ENCODE measurements at regions not wholly inside any gene's neighbourhood (a gene's known extent, or its start where the extent isn't known, plus 50 kb on each side); places are given as distances from the start of the nearest gene placed in this dataset.
A peak's percentile ranks its signal among the peaks of the same experiment; 100 is the strongest.

GRCh38 chr7:42858570-42858969 is 53.3 kb downstream of the C7orf25 start:
- TF ChIP-seq SP1 (IDR thresholded peaks at IDR 0.05), result no peak
- no peak for TF ChIP-seq FOXM1 (IDR thresholded peaks at IDR 0.05; ENCODE audit: borderline replicate concordance)
- no peak for TF ChIP-seq L3MBTL2 (conservative IDR thresholded peaks at IDR 0.05)
- no peak for TF ChIP-seq HDGF (IDR thresholded peaks at IDR 0.05; ENCODE audit: borderline replicate concordance)
- TF ChIP-seq CTBP1 (IDR thresholded peaks at IDR 0.05; ENCODE audit: borderline replicate concordance), result no peak
- TF ChIP-seq ARNT (IDR thresholded peaks at IDR 0.05), result no peak
- no peak for TF ChIP-seq ELF4 (IDR thresholded peaks at IDR 0.05)
- TF ChIP-seq TARDBP (IDR thresholded peaks at IDR 0.05), result no peak
- TF ChIP-seq FOXK2 (IDR thresholded peaks at IDR 0.05), result no peak
- TF ChIP-seq SUZ12 (IDR thresholded peaks at IDR 0.05), result no peak
- TF ChIP-seq, protein P1, sequence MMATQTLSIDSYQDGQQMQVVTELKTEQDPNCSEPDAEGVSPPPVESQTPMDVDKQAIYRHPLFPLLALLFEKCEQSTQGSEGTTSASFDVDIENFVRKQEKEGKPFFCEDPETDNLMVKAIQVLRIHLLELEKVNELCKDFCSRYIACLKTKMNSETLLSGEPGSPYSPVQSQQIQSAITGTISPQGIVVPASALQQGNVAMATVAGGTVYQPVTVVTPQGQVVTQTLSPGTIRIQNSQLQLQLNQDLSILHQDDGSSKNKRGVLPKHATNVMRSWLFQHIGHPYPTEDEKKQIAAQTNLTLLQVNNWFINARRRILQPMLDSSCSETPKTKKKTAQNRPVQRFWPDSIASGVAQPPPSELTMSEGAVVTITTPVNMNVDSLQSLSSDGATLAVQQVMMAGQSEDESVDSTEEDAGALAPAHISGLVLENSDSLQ (IDR thresholded peaks at IDR 0.05), result no peak
- ChIA-PET CTCF (interaction anchor here (0.8 kb wide), 1 partner anchor 18 kb away, joined by 3 read pairs; no protein-coding TSS in a partner anchor), POLR2A (no interaction called here)
- DNase-seq (ENCODE audit: extremely low spot score), result no peak

DNA sequence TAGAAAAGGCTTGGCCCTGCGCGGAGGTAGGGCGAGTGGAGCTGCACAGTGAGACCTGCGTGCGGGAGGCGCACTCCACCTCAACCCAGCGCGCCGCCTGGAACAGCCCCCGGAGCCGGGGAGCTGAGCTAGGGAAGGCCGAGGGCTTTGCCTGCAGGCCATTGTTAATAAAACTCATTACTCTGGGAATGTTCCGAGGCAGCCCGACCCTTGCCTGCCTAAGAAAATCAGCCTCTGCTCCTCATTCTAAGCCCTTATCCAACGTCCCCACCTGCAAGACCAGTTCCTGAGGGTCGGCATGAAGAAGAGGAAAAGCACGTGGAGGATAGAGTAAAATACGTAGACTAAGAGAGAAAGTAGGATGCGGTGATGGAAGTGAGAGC is 55.3 kb downstream of the C7orf25 start:
- ChIA-PET CTCF (no interaction called here), POLR2A (interaction anchor here (1.6 kb wide), 1 partner anchor 9 kb away, joined by 4 read pairs; no protein-coding TSS in a partner anchor)
- peak; percentile 20 for DNase-seq (ENCODE audit: extremely low spot score)
- TF ChIP-seq L3MBTL2 (conservative IDR thresholded peaks at IDR 0.05), result peak; percentile 52; the same call in 1 of the 2 replicates
- TF ChIP-seq LEF1 (IDR thresholded peaks at IDR 0.05; ENCODE audit: borderline replicate concordance), result no peak
- TF ChIP-seq SUZ12 (IDR thresholded peaks at IDR 0.05), result no peak
- TF ChIP-seq FOXA1 (IDR thresholded peaks at IDR 0.05), result no peak

DNA sequence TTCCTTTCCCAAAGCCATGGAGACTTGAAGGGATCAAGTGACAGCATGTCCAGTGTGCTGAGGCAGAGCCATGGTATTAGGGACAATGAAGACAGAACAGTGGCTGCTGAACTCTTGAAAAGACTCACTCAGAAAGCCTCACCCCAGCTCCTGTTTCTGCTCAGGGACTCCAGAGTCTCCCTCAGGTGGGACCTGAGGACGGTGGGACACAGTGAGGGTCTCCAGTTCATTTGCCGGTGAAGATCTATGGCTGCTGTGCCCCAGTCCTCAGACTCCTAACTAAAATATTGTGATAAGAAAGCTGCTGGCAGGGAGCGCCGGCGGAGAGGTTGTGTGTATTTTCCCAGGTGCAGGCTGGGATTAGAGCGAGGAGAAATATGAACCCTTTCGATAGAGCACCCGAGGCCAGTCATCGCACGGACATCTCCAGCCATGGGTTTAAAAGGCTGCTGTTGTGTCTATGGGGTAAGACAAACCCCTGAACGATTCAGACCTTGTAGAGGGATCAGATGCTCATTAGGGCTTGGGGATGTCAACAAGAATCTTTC is 57.2 kb downstream of the C7orf25 start:
- DNase-seq (ENCODE audit: extremely low spot score), result peak; percentile 41
- POLR2A ChIA-PET, result interaction anchor here (0.9 kb wide), 1 partner anchor 34 kb away, joined by 3 read pairs; no protein-coding TSS in a partner anchor
- CTCF ChIA-PET, result interaction anchor here (1.0 to 1.7 kb wide), 2 partner anchors 11 to 22 kb away, joined by 3 to 4 read pairs; no protein-coding TSS in a partner anchor
- TF ChIP-seq NFRKB (IDR thresholded peaks at IDR 0.05) (no peak), ARNT (IDR thresholded peaks at IDR 0.05) (no peak), SUZ12 (IDR thresholded peaks at IDR 0.05) (no peak), SP1 (IDR thresholded peaks at IDR 0.05) (no peak), FOXA1 (IDR thresholded peaks at IDR 0.05) (no peak), L3MBTL2 (conservative IDR thresholded peaks at IDR 0.05) (no peak), BHLHE40 (IDR thresholded peaks at IDR 0.05; ENCODE audit: borderline replicate concordance) (no peak), FOXK2 (IDR thresholded peaks at IDR 0.05) (no peak), ELF4 (IDR thresholded peaks at IDR 0.05) (no peak), CTBP1 (IDR thresholded peaks at IDR 0.05; ENCODE audit: borderline replicate concordance) (no peak), FOXM1 (IDR thresholded peaks at IDR 0.05; ENCODE audit: borderline replicate concordance) (no peak), TARDBP (IDR thresholded peaks at IDR 0.05) (no peak), ZNF384 (IDR thresholded peaks at IDR 0.05) (no peak), LEF1 (IDR thresholded peaks at IDR 0.05; ENCODE audit: borderline replicate concordance) (no peak), HDGF (IDR thresholded peaks at IDR 0.05; ENCODE audit: borderline replicate concordance) (no peak)
- TF ChIP-seq, protein P1 (IDR thresholded peaks at IDR 0.05), result no peak

DNA sequence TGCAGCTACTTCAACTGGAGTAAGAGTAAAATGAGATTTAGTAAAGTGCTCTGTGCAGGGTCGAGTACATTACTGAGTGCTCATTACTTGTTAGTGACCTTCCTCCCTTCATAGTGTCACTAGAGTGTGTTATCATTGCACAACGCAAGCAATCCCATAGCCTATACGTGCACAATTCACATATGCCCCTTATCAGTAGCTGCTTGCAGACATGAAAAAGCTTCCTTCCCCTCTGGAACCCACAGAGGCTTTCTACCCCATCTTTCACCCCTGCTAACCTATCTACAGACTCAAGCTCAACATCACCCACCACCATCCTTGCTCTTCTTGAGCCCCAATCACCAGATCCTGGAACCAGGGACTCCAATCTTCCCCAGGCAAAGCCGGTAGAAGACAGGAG is 59.3 kb downstream of the C7orf25 start:
- CTCF ChIA-PET, result interaction anchor here (1.5 to 1.9 kb wide), 2 partner anchors 9 to 912 kb away, joined by 5 to 7 read pairs; no protein-coding TSS in a partner anchor
- POLR2A ChIA-PET, result interaction anchor here (1.2 kb wide), 1 partner anchor 9 kb away, joined by 3 read pairs; no protein-coding TSS in a partner anchor
- TF ChIP-seq LEF1 (IDR thresholded peaks at IDR 0.05; ENCODE audit: borderline replicate concordance) (no peak), FOXA1 (IDR thresholded peaks at IDR 0.05) (no peak), BHLHE40 (IDR thresholded peaks at IDR 0.05; ENCODE audit: borderline replicate concordance) (no peak), FOXM1 (IDR thresholded peaks at IDR 0.05; ENCODE audit: borderline replicate concordance) (no peak), ARNT (IDR thresholded peaks at IDR 0.05) (no peak)
- TF ChIP-seq, protein P1 (IDR thresholded peaks at IDR 0.05), result no peak
- no peak for DNase-seq (ENCODE audit: extremely low spot score)

- DNase-seq (ENCODE audit: extremely low spot score), result peak; percentile 74
- ChIA-PET CTCF (interaction anchor here (0.6 to 1.6 kb wide), 8 partner anchors 9 to 903 kb away, joined by 3 to 13 read pairs (median 4); no protein-coding TSS in a partner anchor), POLR2A (interaction anchor here (0.7 to 0.8 kb wide), 2 partner anchors 9 to 89 kb away, joined by 3 read pairs; partner anchors contain the start of genes MRPL32 and PSMA2)
- TF ChIP-seq CTBP1 (IDR thresholded peaks at IDR 0.05; ENCODE audit: borderline replicate concordance), result no peak
- TF ChIP-seq ELF4 (IDR thresholded peaks at IDR 0.05), result no peak
- TF ChIP-seq, protein P1 (IDR thresholded peaks at IDR 0.05), result no peak
- TF ChIP-seq FOXA1 (IDR thresholded peaks at IDR 0.05), result no peak
- TF ChIP-seq ARNT (IDR thresholded peaks at IDR 0.05), result no peak
- no peak for TF ChIP-seq ZNF384 (IDR thresholded peaks at IDR 0.05)
- no peak; the same call in 1 of the 2 replicates for TF ChIP-seq L3MBTL2 (conservative IDR thresholded peaks at IDR 0.05)
- TF ChIP-seq LEF1 (IDR thresholded peaks at IDR 0.05; ENCODE audit: borderline replicate concordance), result no peak
- no peak for TF ChIP-seq SUZ12 (IDR thresholded peaks at IDR 0.05)
- no peak for TF ChIP-seq FOXM1 (IDR thresholded peaks at IDR 0.05; ENCODE audit: borderline replicate concordance)
- no peak for TF ChIP-seq TARDBP (IDR thresholded peaks at IDR 0.05)
- no peak for TF ChIP-seq BHLHE40 (IDR thresholded peaks at IDR 0.05; ENCODE audit: borderline replicate concordance)
- no peak for TF ChIP-seq NFRKB (IDR thresholded peaks at IDR 0.05)
- TF ChIP-seq HDGF (IDR thresholded peaks at IDR 0.05; ENCODE audit: borderline replicate concordance), result no peak
- TF ChIP-seq FOXK2 (IDR thresholded peaks at IDR 0.05), result no peak
- TF ChIP-seq SP1 (IDR thresholded peaks at IDR 0.05), result no peak
Measured at GRCh38 chr7:42843205-42843800, 68.6 kb downstream of the C7orf25 start.

Data from HEK293T (cell line).